HUES48 (cell line): ENCODE measurements at regions not wholly inside any gene's neighbourhood (a gene's known extent, or its start where the extent isn't known, plus 50 kb on each side); places are given as distances from the start of the nearest gene placed in this dataset.
"Not testable (repeated sequence)": the region's sequence is repeated elsewhere in the genome, so short reads cannot be mapped to it uniquely, and the experiment has no call there.

ENCODE experiments used
- H3K27ac ChIP-seq: one replicate; pipeline ENCODE4 v1.7.0; 2013; ENCODE audit warnings: low read depth, low read length, inconsistent platforms
- H3K27me3 ChIP-seq: 2 replicates; pipeline ENCODE4 v1.6.1; 2013; ENCODE audit warnings: mild to moderate bottlenecking, low read length; ENCODE audit not compliant: control insufficient read depth, insufficient read depth
- H3K36me3 ChIP-seq: 2 replicates; pipeline ENCODE4 v1.6.1; 2013; ENCODE audit warnings: low read length; ENCODE audit not compliant: control insufficient read depth, insufficient read depth
- H3K4me1 ChIP-seq: 2 replicates; pipeline ENCODE4 v1.6.1; 2013; ENCODE audit warnings: mild to moderate bottlenecking, low read length; ENCODE audit not compliant: control insufficient read depth, insufficient read depth
- H3K4me3 ChIP-seq: 2 replicates; pipeline ENCODE4 v1.5.1; 2013; ENCODE audit warnings: mild to moderate bottlenecking, low read depth, low read length
- H3K9ac ChIP-seq: 2 replicates; pipeline ENCODE4 v1.6.1; 2013; ENCODE audit warnings: mild to moderate bottlenecking, low read depth, low read length, moderate library complexity
- H3K9me3 ChIP-seq: 2 replicates; pipeline ENCODE4 v1.6.1; 2013; ENCODE audit warnings: low read length; ENCODE audit not compliant: control insufficient read depth, insufficient read depth

DNA sequence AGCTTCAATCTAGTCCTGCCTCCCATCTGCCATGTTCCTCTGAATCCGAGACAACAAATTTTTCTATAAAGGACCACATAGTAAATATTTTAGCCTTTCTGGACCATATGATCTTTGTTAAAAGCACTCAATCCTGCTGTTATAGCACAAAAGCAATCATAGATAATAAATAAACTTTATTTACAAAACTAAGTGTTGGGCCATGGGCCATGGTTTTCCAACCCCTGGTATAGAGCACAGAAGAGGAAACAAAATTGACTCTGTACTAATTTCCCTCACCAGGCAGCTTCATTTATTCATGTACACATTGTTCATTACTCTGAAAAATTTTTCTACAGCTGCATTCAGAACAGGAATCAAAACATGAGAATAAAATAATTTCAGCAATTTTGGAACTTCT lies 288.9 kb downstream of the AGTPBP1 start:
- Histone ChIP-seq H3K4me1 (no peaks in the 10 kb centered on the region), H3K36me3 (no peaks in the 10 kb centered on the region), H3K9me3 (peaks cover 5% of the 10 kb centered on the region; the same call in 1 of the 2 replicates), H3K4me3 (no peak overlapping the region), H3K27ac (no peak overlapping the region), H3K27me3 (no peaks in the 10 kb centered on the region), H3K9ac (no peak overlapping the region)

DNA sequence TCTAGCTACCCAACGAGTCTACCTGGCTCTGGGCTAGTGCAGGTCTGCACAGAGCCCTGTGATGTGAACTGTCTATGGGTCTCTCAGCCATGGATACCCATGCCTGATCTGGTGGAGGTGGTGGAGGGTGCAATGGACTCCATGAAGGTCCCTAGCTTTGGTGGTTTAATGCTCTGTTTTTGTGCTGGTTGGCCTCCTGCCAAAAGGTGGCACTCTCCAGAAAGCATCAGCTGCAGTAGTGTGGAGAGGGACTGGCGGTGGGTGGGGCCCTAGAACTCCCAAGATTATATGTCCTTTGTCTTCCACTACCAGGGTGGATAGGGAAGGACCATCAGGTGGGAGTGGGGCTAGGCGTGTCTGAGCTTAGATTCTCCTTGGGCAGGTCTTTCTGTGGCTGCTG lies 290.1 kb downstream of the AGTPBP1 start:
- no peak overlapping the region for H3K4me3 ChIP-seq
- H3K4me1 ChIP-seq, result no peaks in the 10 kb centered on the region
- no peaks in the 10 kb centered on the region for H3K36me3 ChIP-seq
- no peak overlapping the region for H3K27ac ChIP-seq
- no peaks in the 10 kb centered on the region for H3K27me3 ChIP-seq
- H3K9ac ChIP-seq, result no peak overlapping the region
- H3K9me3 ChIP-seq, result peaks cover 5% of the 10 kb centered on the region; the same call in 1 of the 2 replicates

DNA sequence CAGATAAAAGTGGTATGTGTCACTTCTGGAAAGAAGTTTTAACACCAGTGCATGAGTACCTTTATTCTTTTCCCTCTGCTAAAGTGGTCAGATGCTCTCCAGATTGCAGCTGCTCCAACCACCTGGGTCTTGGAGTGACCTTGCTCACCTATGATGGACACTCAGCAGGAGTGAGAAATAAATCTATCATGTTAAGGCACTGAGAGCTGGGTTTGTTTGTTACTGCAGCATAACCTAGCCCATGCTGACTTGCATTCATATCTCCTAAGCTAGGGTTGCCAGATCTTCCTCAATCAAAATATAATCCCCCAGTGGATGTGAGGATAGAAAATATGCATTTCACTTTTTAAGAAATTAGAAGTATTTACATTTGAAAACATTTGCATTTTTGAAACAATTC lies 295.9 kb downstream of the AGTPBP1 start:
- Histone ChIP-seq H3K36me3 (no peaks in the 10 kb centered on the region), H3K9ac (no peak overlapping the region), H3K9me3 (no peaks in the 10 kb centered on the region), H3K4me1 (no peaks in the 10 kb centered on the region), H3K4me3 (no peak overlapping the region), H3K27me3 (no peaks in the 10 kb centered on the region), H3K27ac (no peak overlapping the region)

DNA sequence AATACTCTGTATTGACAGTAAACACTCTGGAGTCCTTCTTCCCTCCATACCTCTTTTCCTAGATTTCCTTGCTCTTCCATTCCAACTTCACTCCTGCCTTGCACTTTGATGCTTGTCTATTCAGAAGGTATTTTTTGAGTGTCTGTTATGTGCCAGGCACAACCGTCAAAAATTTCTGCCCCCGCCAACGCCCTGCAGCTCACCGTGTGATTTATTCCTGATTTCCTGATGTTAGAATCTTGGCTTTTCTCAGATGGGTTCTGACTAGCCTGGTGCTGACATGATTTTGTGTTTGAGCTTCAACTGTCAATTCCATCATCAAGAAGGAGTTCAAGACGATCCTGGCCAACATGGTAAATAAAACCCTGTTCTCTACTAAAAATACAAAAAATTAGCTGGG lies 297.5 kb downstream of the AGTPBP1 start:
- no peak overlapping the region for H3K4me3 ChIP-seq
- H3K36me3 ChIP-seq, result no peaks in the 10 kb centered on the region
- H3K27me3 ChIP-seq, result no peaks in the 10 kb centered on the region
- no peak overlapping the region for H3K27ac ChIP-seq
- H3K9me3 ChIP-seq, result no peaks in the 10 kb centered on the region
- no peaks in the 10 kb centered on the region for H3K4me1 ChIP-seq
- H3K9ac ChIP-seq, result no peak overlapping the region

DNA sequence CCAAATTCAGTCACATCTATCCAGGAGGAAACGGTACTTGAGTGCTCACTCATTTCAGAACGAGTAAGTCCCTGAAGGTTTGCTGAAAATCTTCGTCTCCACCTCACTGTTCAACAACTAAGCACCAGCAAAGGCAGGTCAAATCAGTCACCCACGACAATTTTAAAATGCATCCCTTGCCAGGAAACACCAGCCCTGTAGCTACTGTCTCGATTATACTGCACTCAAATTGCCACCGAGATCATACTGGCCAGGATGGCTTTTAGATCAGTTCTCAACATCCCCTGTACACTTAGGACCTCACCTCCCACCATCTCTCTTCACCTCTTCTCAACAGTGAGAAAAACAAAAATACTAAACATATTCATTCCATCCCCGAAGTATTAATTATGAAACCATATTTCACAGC lies 298.6 kb downstream of the AGTPBP1 start:
- H3K9ac ChIP-seq, result no peak overlapping the region
- H3K27me3 ChIP-seq, result no peaks in the 10 kb centered on the region
- no peaks in the 10 kb centered on the region for H3K36me3 ChIP-seq
- no peak overlapping the region for H3K4me3 ChIP-seq
- no peaks in the 10 kb centered on the region for H3K4me1 ChIP-seq
- H3K9me3 ChIP-seq, result no peaks in the 10 kb centered on the region
- no peak overlapping the region for H3K27ac ChIP-seq

DNA sequence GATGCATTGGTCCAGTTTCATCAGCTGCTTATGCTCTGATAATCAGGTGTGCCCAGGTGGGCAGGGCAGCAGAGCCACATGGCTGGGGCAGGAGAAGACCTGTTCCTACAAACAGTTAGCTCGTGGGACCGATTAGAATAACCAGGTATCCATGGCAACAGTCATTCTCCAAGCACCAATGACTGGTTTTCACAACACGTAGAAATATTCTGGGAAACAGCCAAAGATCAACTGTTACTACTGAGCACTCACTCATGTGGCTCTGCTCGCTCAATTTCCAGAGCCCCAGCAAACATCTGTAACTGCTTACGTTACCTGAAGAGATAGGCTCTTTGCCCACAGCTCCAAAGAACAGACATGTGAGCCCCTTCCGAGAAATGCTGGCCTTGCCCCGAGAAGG lies 302.0 kb downstream of the AGTPBP1 start:
- H3K9me3 ChIP-seq, result no peaks in the 10 kb centered on the region
- H3K27me3 ChIP-seq, result no peaks in the 10 kb centered on the region
- no peak overlapping the region for H3K9ac ChIP-seq
- no peaks in the 10 kb centered on the region for H3K4me1 ChIP-seq
- no peak overlapping the region for H3K4me3 ChIP-seq
- H3K36me3 ChIP-seq, result no peaks in the 10 kb centered on the region
- no peak overlapping the region for H3K27ac ChIP-seq

DNA sequence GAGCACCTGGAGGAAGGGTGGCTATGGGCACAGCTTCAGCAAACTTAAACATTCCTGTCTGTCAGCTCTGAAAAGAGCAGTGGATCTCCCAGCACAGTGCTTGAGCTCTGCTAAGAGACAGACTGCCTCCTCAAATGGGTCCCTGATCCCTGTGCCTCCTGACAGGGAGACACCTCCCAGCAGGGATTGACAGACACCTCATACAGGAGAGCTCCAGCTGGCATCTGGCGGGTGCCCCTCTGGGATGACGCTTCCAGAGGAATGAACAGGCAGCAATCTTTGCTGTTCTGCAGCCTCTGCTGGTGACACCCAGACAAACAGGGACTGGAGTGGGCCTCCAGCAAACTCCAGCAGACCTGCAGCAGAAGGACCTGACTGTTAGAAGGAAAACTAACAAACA lies 307.8 kb downstream of the AGTPBP1 start:
- not testable (repeated sequence) for H3K4me3 ChIP-seq, H3K36me3 ChIP-seq, H3K27me3 ChIP-seq, H3K27ac ChIP-seq, H3K9me3 ChIP-seq, H3K9ac ChIP-seq, H3K4me1 ChIP-seq

DNA sequence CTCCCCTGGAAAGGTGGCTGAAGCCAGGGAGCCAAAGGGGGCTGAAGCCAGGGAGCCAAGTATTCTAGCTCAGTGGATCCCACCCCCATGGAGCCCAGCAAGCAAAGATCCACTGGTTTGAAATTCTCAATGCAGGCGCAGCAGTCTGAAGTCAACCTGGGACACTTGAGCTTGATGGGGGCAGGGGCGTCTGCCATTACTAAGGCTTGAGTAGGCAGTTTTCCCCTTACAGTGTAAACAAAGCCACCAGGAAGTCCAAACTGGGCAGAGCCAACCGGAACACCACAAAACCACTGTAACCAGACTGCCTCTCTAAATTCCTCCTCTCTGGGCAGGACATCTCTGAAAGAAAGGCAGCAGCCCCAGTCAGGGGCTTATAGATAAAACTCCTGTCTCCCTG lies 308.2 kb downstream of the AGTPBP1 start:
- not testable (repeated sequence) for H3K4me3 ChIP-seq, H3K9ac ChIP-seq, H3K9me3 ChIP-seq, H3K27ac ChIP-seq, H3K36me3 ChIP-seq, H3K4me1 ChIP-seq, H3K27me3 ChIP-seq

DNA sequence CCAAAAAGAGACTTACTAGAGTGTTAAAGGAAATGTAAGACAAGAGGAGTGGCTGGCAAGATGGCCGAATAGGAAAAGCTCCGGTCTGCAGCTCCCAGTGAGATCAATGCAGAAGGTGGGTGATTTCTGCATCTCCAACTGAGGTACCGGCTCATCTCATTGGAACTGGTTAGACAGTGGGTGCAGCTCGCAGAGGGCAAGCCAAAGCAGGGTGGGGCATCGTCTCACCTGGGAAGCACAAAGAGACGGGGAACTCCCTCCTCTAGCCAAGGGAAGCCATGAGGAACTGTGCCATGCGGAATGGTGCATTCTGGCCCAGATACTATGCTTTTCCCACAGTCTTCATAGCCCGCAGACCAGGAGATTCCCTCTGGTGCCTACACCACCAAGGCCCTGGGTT lies 308.7 kb downstream of the AGTPBP1 start:
- Histone ChIP-seq H3K27me3 (no peaks in the 10 kb centered on the region), H3K27ac (no peak overlapping the region), H3K9me3 (no peaks in the 10 kb centered on the region), H3K4me3 (no peak overlapping the region), H3K9ac (no peak overlapping the region), H3K36me3 (no peaks in the 10 kb centered on the region), H3K4me1 (no peaks in the 10 kb centered on the region)

DNA sequence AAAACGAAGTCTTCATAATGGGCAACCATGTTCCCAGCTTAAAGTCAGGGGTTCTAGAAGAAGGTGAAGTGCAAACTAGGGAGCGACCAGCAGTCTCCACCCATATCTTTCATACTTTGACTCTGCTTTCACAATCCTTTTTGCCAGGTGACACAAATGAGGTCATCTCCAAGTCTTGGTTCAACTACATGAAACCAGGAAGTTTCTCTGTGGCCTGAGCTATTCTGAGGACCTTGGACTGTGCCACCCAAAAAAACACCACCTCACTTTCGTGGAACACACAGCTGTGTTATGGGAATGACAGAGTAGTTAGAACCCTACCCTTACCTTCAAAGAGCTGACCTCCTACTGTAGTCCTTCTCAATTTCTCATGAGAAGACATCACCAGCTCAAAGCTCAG lies 309.2 kb downstream of the AGTPBP1 start:
- Histone ChIP-seq H3K36me3 (no peaks in the 10 kb centered on the region), H3K27ac (no peak overlapping the region), H3K27me3 (no peaks in the 10 kb centered on the region), H3K9ac (no peak overlapping the region), H3K4me3 (no peak overlapping the region), H3K9me3 (no peaks in the 10 kb centered on the region), H3K4me1 (no peaks in the 10 kb centered on the region)

DNA sequence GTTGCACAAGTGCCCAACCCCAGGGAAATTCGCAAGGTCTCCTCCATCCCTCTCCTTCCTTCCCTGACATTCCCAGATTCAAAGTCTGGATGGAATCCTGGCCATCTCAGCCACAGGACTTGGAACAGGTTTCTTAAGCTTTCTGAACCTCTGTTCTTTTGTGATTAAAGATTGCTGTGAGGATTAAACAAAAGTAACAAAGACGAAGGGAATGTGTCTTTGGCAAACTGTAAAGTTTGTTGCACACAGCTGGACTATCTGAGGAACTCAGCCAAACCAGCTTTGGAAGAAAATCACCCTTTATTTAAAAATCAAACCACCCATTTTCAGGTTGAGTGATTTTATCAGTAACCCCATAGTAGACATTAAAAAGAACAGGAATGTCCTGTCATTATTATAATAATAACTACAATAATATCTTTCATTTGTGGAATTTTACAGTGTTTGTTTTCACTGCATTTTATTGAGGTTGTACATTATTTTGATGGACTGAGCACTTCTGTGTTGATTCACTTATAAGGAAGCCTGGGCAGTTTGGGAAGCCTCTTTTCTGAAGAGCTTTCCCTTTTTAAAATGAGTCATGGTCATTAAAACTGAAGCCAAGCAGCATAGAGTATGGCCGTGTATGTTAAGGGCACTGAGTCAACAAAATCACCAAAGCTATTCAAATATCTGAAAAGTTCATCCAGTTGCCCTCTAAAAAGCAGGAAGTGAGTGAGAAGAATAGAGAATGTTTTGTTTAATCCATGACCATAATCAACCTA lies 310.2 kb downstream of the AGTPBP1 start:
- H3K4me3 ChIP-seq, result no peak overlapping the region
- no peaks in the 10 kb centered on the region for H3K4me1 ChIP-seq
- H3K36me3 ChIP-seq, result no peaks in the 10 kb centered on the region
- H3K9ac ChIP-seq, result no peak overlapping the region
- no peaks in the 10 kb centered on the region for H3K9me3 ChIP-seq
- no peaks in the 10 kb centered on the region for H3K27me3 ChIP-seq
- no peak overlapping the region for H3K27ac ChIP-seq
